RPMI8226 (cell line): ENCODE measurements at regions not wholly inside any gene's neighbourhood (a gene's known extent, or its start where the extent isn't known, plus 50 kb on each side); places are given as distances from the start of the nearest gene placed in this dataset.
"Not testable (repeated sequence)": the region's sequence is repeated elsewhere in the genome, so short reads cannot be mapped to it uniquely, and the experiment has no call there.

Experiments
- DNase-seq: peaks from one replicate; pipeline ENCODE4 v3.0.0-alpha.2; 2015

GRCh38 chr13:87736849-87737385, 65.7 kb downstream of the SLITRK5 start:
- DNase-seq = no peak

DNA sequence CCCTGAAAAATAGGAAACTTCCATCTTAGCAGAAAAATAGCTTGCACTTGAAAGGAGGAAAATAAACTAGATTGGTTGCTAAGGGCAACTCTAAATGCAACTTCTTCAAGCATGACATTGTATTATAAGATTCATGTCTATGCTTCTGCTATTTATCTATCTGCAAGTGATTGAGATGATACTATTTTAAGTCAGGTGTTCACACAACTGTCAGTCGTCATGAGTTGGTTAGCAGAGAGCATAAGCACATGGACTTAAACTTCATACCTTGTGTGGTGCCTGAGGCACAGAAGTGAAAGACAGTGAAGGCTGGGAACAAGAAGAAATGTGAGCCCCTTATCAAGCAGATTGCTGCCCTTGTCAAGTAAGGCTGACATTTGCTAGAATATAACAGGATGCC, 82.9 kb downstream of the SLITRK5 start:
- DNase-seq = peak; percentile 28

GRCh38 chr13:87769445-87769844, 98.3 kb downstream of the SLITRK5 start:
- DNase-seq = no peak

DNA sequence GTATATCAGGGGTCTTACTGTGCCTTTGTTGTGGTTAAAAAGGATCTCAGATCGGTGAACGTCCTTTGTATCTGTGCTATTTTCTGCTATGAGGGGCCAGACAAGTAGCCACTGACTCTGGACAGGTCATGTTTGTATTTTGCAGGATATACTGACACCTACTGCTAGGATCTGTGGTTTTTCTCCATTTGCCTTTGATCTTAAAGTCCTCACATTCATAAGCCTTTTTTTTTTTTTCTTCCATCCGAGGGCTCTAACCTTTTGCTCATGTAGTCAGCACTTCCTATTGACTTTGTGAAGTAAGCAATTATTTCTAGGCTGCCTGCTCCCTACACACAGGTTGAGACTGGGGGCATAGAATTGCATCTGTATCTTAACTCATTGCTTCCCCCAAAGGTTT, 106.2 kb downstream of the SLITRK5 start:
- peak; percentile 68 for DNase-seq

DNA sequence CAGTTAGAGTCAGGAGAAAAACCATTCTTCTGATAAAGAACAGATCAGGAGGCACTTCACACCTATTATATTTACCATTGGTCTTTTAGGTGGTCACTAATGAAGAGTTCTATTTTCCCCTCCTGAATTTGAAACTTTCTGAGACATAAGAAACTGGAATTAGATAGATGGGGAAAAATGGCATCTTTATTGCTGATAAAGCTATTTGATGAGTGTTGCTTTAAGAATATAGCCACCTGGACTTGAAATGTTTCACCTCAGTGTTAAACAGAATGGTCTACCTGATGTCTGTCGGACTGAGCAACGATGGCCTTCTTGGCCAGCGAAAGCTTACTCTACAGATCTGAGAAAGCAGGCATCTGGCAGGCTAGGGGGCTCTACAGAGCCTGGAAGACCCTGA, 107.0 kb downstream of the SLITRK5 start:
- DNase-seq = peak; percentile 38

DNA sequence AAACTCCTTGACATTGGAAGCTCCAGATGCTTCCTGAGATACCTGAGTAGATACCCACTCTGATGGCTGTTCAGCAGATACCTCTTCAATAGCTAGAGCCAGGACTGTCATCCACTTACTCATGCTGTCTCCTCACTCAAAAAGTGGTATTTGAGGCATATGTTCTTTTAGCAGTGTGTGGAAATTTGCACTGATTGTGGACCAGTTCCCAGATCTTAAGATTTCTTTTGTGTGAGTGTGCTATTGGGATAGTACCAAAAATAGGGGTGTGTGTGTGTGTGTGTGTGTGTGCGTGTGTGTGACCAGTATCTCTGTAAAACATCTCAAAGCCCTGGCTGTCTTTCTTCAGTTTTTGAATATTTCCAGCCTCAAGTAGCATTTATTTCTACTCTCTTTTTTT, 108.3 kb downstream of the SLITRK5 start:
- no peak for DNase-seq

GRCh38 chr13:87783366-87783765, 112.2 kb downstream of the SLITRK5 start:
- DNase-seq = no peak

DNA sequence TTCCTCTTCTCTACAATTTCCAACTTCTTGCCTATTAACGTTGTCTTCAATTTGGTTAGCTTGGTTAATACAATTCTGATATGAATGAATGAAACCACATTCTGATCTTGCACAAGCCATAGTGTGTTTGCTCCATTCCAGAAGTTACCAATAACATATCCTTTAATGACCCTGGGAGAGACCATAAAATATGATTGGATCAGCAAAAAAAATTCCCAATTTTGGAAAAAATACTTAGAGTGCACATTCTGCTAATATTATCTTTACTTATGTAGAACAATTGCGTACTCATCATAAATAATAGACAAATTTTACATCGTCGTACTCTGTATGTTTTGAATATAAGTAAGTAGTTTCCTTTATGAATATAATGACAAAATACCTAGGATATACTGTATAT, 117.2 kb downstream of the SLITRK5 start:
- DNase-seq = no peak

- peak; percentile 33 for DNase-seq
Measured at GRCh38 chr13:87792878-87793277, 121.7 kb downstream of the SLITRK5 start.

GRCh38 chr13:87798536-87798935, 127.4 kb downstream of the SLITRK5 start:
- peak; percentile 65 for DNase-seq

GRCh38 chr13:87810391-87810801, 139.2 kb downstream of the SLITRK5 start:
- DNase-seq = peak; percentile 83

DNA sequence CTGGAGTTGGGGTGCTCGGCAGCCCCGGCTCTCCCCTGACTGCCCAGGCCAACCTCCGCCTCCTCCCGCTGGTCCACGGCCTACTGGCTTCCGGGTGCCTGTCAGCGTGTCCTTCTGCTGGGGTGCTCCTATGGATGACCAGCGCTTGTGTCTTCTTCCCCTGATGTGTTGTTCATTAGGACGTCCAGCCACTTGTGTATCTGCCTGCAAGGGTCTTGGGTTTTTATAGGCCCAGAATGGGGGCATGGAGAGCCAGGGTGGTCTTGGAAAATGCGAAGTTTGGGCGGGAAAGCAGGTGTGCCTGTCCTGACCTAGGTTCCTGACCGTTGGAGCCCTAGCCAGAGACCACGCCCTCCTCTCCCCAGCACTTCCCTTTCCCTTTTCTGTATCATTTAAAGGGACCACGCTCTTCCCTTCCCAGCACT, 139.8 kb downstream of the SLITRK5 start:
- peak; percentile 67 for DNase-seq

- DNase-seq = peak; percentile 30
Measured at GRCh38 chr13:87814403-87814802, 143.2 kb downstream of the SLITRK5 start.

GRCh38 chr13:87820241-87820640, 149.1 kb downstream of the SLITRK5 start:
- peak; percentile 54 for DNase-seq

GRCh38 chr13:87821512-87821911, 150.3 kb downstream of the SLITRK5 start:
- peak; percentile 49 for DNase-seq

DNA sequence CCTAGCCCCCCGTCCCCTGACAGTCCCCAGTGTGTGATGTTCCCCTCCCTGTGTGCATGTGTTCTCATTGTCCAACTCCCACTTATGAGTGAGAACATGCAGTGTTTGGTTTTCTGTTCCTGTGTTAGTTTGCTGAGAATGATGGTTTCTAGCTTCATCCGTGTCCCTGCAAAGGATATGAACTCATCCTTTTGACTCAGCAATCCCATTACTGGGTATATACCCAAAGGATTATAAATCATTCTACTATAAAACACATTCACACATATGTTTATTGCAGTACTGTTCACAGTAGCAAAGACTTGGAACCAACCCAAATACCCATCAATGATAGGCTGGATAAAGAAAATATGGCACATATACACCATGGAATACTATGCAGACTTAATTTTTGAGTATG, 155.1 kb downstream of the SLITRK5 start:
- DNase-seq = not testable (repeated sequence)

DNA sequence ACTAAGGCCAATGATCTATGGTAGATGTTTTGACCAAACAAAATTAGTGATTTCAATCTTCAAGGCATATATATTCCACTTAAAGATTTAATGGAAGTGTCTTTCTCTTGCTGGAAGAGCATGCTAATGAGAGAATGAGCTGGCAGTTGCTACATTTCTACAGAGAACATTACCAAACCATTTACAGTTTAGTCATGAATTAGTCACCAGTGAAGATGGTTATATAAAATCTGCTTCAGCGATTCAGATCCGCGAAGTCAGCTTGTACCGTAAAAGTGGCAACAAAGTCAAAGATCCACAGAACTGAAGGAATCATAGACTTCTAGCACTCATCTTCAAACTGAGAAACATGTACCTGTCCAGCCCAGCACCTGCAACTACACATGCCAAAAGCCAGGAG, 156.3 kb downstream of the SLITRK5 start:
- DNase-seq = no peak

DNA sequence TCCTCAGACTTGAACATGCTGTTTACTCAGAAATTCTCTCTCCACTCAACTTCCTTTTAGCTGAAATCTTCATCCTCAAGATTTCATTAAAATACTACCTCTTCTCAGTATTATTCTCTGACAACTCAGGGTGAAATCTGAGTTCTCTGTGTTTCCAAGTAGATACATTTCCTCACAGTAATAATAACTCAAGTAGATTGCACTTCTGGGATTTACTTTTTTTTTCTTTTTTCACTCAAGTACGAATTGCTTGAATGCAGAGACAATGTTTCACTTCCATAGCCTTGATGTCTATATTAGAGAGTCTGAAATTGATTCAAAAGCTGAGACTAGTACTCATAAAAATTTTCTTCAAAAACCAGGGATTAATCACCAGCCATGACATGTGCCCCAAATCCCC, 166.4 kb downstream of the SLITRK5 start:
- no peak for DNase-seq

- no peak for DNase-seq
Measured at GRCh38 chr13:87837946-87838345, 166.8 kb downstream of the SLITRK5 start.

GRCh38 chr13:87851410-87851809, 180.2 kb downstream of the SLITRK5 start:
- DNase-seq = no peak

- DNase-seq = no peak
Measured at GRCh38 chr13:87855553-87855952, 184.4 kb downstream of the SLITRK5 start.

GRCh38 chr13:87859261-87859660, 188.1 kb downstream of the SLITRK5 start:
- no peak for DNase-seq

GRCh38 chr13:87867426-87867825, 196.3 kb downstream of the SLITRK5 start:
- no peak for DNase-seq

- DNase-seq = no peak
Measured at GRCh38 chr13:87868731-87869130, 197.6 kb downstream of the SLITRK5 start.

GRCh38 chr13:87872813-87873212, 201.6 kb downstream of the SLITRK5 start:
- no peak for DNase-seq

GRCh38 chr13:87877477-87877876, 206.3 kb downstream of the SLITRK5 start:
- DNase-seq = no peak
